CD1c-positive myeloid dendritic cell (primary cell): ENCODE measurements at regions not wholly inside any gene's neighbourhood (a gene's known extent, or its start where the extent isn't known, plus 50 kb on each side); places are given as distances from the start of the nearest gene placed in this dataset.

ENCODE experiments used
- DNase-seq: peaks from one replicate; pipeline ENCODE4 v3.0.0-alpha.2; 2016; ENCODE audit errors: extremely low spot score

- no peak for DNase-seq
Measured at GRCh38 chr11:37774441-37774840, 1176.4 kb upstream of the RAG2 start.

- DNase-seq, result no peak
Measured at GRCh38 chr11:37770145-37770544, 1172.1 kb upstream of the RAG2 start.

- DNase-seq, result no peak
Measured at GRCh38 chr11:37762079-37762478, 1164.0 kb upstream of the RAG2 start.

- DNase-seq, result no peak
Measured at GRCh38 chr11:37755521-37755920, 1157.5 kb upstream of the RAG2 start.

GRCh38 chr11:37748641-37749040, 1150.6 kb upstream of the RAG2 start:
- DNase-seq, result no peak

- DNase-seq, result no peak
Measured at GRCh38 chr11:37747121-37747520, 1149.1 kb upstream of the RAG2 start.

GRCh38 chr11:37727371-37727770, 1129.3 kb upstream of the RAG2 start:
- DNase-seq, result no peak

- no peak for DNase-seq
Measured at GRCh38 chr11:37724315-37724714, 1126.3 kb upstream of the RAG2 start.

- no peak for DNase-seq
Measured at GRCh38 chr11:37721485-37721884, 1123.4 kb upstream of the RAG2 start.

- DNase-seq, result no peak
Measured at GRCh38 chr11:37718431-37718999, 1120.5 kb upstream of the RAG2 start.

GRCh38 chr11:37712251-37712650, 1114.2 kb upstream of the RAG2 start:
- DNase-seq, result no peak

- no peak for DNase-seq
Measured at GRCh38 chr11:37710031-37710430, 1112.0 kb upstream of the RAG2 start.

GRCh38 chr11:37704791-37705190, 1106.8 kb upstream of the RAG2 start:
- DNase-seq, result no peak

GRCh38 chr11:37699644-37700043, 1101.6 kb upstream of the RAG2 start:
- no peak for DNase-seq

- no peak for DNase-seq
Measured at GRCh38 chr11:37695283-37695682, 1097.2 kb upstream of the RAG2 start.

GRCh38 chr11:37689951-37690350, 1091.9 kb upstream of the RAG2 start:
- no peak for DNase-seq

- no peak for DNase-seq
Measured at GRCh38 chr11:37688456-37688855, 1090.4 kb upstream of the RAG2 start.

- no peak for DNase-seq
Measured at GRCh38 chr11:37687130-37687529, 1089.1 kb upstream of the RAG2 start.

- no peak for DNase-seq
Measured at GRCh38 chr11:37671321-37671720, 1073.3 kb upstream of the RAG2 start.

GRCh38 chr11:37666960-37667359, 1068.9 kb upstream of the RAG2 start:
- DNase-seq, result no peak

GRCh38 chr11:37657645-37658044, 1059.6 kb upstream of the RAG2 start:
- no peak for DNase-seq

- DNase-seq, result no peak
Measured at GRCh38 chr11:37647767-37648166, 1049.7 kb upstream of the RAG2 start.

GRCh38 chr11:37643968-37644367, 1045.9 kb upstream of the RAG2 start:
- DNase-seq, result no peak

- DNase-seq, result no peak
Measured at GRCh38 chr11:37642296-37642695, 1044.3 kb upstream of the RAG2 start.

GRCh38 chr11:37632748-37633147, 1034.7 kb upstream of the RAG2 start:
- no peak for DNase-seq
